ENCODE measurements at regions not wholly inside any gene's neighbourhood (a gene's known extent, or its start where the extent isn't known, plus 50 kb on each side); places are given as distances from the start of the nearest gene placed in this dataset.

GRCh38 chr4:96936886-96937285, 1097.0 kb downstream of the PDHA2 start:
- TF ChIP-seq NFIC (IDR thresholded peaks at IDR 0.05) = no peak
- no peak for TF ChIP-seq MAX (IDR thresholded peaks at IDR 0.05)
- no peak for TF ChIP-seq ZBTB7A (IDR thresholded peaks at IDR 0.05; ENCODE audit: low read depth)
- TF ChIP-seq EGR1 (IDR thresholded peaks at IDR 0.05) = no peak
- no peak for TF ChIP-seq CEBPB (IDR thresholded peaks at IDR 0.05)
- TF ChIP-seq RAD21 (IDR thresholded peaks at IDR 0.05; ENCODE audit: low read depth) = no peak
- TF ChIP-seq YY1 (IDR thresholded peaks at IDR 0.05; ENCODE audit: low read depth) = no peak
- TF ChIP-seq FOXM1 (IDR thresholded peaks at IDR 0.05; ENCODE audit: borderline replicate concordance, low read depth) = no peak
- TF ChIP-seq REST (IDR thresholded peaks at IDR 0.05; ENCODE audit: low read depth) = no peak
- TF ChIP-seq TAF1 (IDR thresholded peaks at IDR 0.05; ENCODE audit: low read depth) = no peak

Measured in Ishikawa (cell line).